ENCODE measurements at regions not wholly inside any gene's neighbourhood (a gene's known extent, or its start where the extent isn't known, plus 50 kb on each side); places are given as distances from the start of the nearest gene placed in this dataset.

DNA sequence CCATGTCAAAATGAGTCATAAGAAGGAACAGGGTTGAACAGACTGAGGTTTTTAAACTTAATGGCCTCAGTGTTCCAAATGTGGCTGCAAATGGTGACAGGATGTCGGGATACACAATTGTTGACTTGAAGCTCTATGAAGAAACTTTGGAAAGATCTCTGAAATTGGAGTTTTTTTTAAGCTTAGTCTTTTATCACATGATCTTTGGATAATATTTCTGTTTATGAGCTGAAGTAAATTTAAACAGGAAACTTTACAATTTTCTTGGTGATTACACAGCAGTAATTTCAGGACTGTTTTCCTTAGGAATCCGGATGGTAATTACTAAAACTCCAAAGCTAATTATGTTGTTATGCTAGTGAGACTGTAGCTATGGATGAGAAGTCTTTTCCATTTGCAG, 199.1 kb upstream of the NRXN1 start:
- Histone ChIP-seq H3K9me3 (ENCODE audit: control insufficient read depth, low read length) (no peaks in the 10 kb centered on the region), H3K4me3 (ENCODE audit: low read depth, low read length) (no peak overlapping the region), H3K27ac (no peak overlapping the region), H3K9ac (no peak overlapping the region), H2AFZ (no peak overlapping the region), H3K27me3 (ENCODE audit: control insufficient read depth, insufficient read depth, low read length) (no peaks in the 10 kb centered on the region), H3K36me3 (ENCODE audit: control insufficient read depth, insufficient read depth, low read length) (no peaks in the 10 kb centered on the region), H3K79me2 (no peaks in the 10 kb centered on the region), H3K4me2 (ENCODE audit: low read length) (no peak overlapping the region), H3K4me1 (no peaks in the 10 kb centered on the region)
- no peak for TF ChIP-seq CTCF (IDR thresholded peaks at IDR 0.05)

DNA sequence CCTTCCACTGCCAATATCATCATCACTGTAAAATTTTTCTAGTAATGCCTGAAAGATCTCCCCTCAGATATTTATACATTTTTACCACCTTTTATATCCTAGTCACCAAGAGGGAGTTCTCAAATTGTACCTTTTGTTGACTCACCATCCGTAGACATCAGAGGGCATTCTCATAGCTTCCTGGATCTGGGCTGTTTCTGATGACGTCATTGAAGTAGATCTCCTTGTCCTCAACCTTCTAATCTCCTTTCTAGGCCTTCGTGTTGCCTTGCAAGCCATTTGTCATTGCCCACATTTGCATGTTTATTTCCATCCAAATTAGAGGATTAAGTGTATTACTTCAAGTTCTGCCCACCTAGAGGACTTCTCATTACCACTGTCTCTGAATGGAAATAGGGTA, 193.4 kb upstream of the NRXN1 start:
- Histone ChIP-seq H3K27ac (no peak overlapping the region), H3K9ac (no peak overlapping the region), H3K27me3 (ENCODE audit: control insufficient read depth, insufficient read depth, low read length) (no peaks in the 10 kb centered on the region), H3K4me3 (ENCODE audit: low read depth, low read length) (no peak overlapping the region), H3K4me2 (ENCODE audit: low read length) (no peak overlapping the region), H3K4me1 (no peaks in the 10 kb centered on the region), H3K79me2 (no peaks in the 10 kb centered on the region), H2AFZ (no peak overlapping the region), H3K36me3 (ENCODE audit: control insufficient read depth, insufficient read depth, low read length) (no peaks in the 10 kb centered on the region), H3K9me3 (ENCODE audit: control insufficient read depth, low read length) (no peaks in the 10 kb centered on the region)
- no peak for TF ChIP-seq CTCF (IDR thresholded peaks at IDR 0.05)

DNA sequence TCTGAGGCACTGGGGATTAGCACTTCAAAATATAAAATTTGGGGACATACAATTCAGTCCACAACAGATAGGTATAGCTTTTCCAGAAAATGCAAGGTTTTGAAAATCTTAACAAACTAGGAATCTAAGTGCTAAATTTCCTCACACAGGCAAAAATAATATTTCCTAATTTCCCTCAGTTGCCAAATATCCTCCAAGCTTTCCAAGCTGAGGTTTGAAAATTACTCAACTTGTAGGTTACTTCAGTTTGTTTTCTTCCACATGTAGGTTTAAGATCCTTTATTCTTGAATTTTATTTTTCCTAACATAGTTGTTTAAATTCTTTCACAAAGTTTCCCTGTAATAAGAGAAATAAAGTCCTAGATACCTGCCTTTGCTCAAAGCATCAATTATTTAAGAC, 192.9 kb upstream of the NRXN1 start:
- TF ChIP-seq CTCF (IDR thresholded peaks at IDR 0.05) = no peak
- Histone ChIP-seq H3K9me3 (ENCODE audit: control insufficient read depth, low read length) (no peaks in the 10 kb centered on the region), H3K4me2 (ENCODE audit: low read length) (no peak overlapping the region), H3K36me3 (ENCODE audit: control insufficient read depth, insufficient read depth, low read length) (no peaks in the 10 kb centered on the region), H3K4me1 (no peaks in the 10 kb centered on the region), H3K79me2 (no peaks in the 10 kb centered on the region), H2AFZ (no peak overlapping the region), H3K27ac (no peak overlapping the region), H3K27me3 (ENCODE audit: control insufficient read depth, insufficient read depth, low read length) (no peaks in the 10 kb centered on the region), H3K4me3 (ENCODE audit: low read depth, low read length) (no peak overlapping the region), H3K9ac (no peak overlapping the region)

DNA sequence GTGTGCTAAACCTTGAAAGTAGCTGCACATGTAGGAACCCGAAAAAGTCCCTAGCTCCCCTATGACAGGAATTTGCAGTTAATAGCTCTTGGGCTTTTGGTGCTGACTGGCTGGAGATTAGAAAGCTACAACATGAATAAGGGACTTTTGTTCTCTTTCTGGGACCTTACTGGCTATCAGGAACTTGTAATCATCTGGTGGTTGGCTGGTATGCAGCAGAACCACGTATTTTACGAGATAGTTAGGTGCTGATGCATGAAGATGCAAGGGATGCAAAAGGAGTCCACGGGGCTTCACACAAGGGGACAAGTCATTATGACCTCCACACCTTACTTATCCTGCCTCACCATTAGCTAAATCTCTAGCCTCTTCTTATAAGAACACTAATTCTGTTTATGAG, 190.2 kb upstream of the NRXN1 start:
- H3K79me2 ChIP-seq = no peaks in the 10 kb centered on the region
- no peak for TF ChIP-seq CTCF (IDR thresholded peaks at IDR 0.05)
- no peaks in the 10 kb centered on the region for H3K27me3 ChIP-seq (ENCODE audit: control insufficient read depth, insufficient read depth, low read length)
- H3K27ac ChIP-seq = no peak overlapping the region
- H2AFZ ChIP-seq = no peak overlapping the region
- no peaks in the 10 kb centered on the region for H3K4me1 ChIP-seq
- no peaks in the 10 kb centered on the region for H3K9me3 ChIP-seq (ENCODE audit: control insufficient read depth, low read length)
- H3K4me3 ChIP-seq (ENCODE audit: low read depth, low read length) = no peak overlapping the region
- no peak overlapping the region for H3K9ac ChIP-seq
- no peak overlapping the region for H3K4me2 ChIP-seq (ENCODE audit: low read length)
- no peaks in the 10 kb centered on the region for H3K36me3 ChIP-seq (ENCODE audit: control insufficient read depth, insufficient read depth, low read length)

DNA sequence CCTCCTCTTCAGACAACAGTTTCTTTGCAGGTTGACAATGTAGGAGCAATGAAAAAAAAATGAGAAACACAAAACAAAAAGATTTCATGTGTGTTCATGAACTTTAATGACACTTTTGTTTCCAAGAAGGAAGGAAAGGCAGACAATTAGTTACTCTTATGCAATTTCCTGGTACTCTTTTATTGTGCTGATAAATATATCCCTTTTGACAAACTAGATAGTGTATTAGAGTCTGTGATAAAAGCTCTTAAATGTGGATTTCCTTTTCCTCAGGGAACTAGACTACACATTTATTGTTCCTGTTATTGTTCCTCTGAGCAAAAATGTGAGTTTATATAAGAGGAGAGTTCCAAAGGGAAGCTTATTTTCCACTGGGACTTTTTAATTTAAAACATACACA, 188.7 kb upstream of the NRXN1 start:
- Histone ChIP-seq H3K79me2 (no peaks in the 10 kb centered on the region), H3K9me3 (ENCODE audit: control insufficient read depth, low read length) (no peaks in the 10 kb centered on the region), H3K4me1 (no peaks in the 10 kb centered on the region), H3K4me3 (ENCODE audit: low read depth, low read length) (no peak overlapping the region), H3K27me3 (ENCODE audit: control insufficient read depth, insufficient read depth, low read length) (no peaks in the 10 kb centered on the region), H3K9ac (no peak overlapping the region), H2AFZ (no peak overlapping the region), H3K4me2 (ENCODE audit: low read length) (no peak overlapping the region), H3K36me3 (ENCODE audit: control insufficient read depth, insufficient read depth, low read length) (no peaks in the 10 kb centered on the region), H3K27ac (no peak overlapping the region)
- TF ChIP-seq CTCF (IDR thresholded peaks at IDR 0.05) = no peak

Measured in parathyroid adenoma (tissue), 2 donors.